OCI-LY7 (cell line): ENCODE measurements at regions not wholly inside any gene's neighbourhood (a gene's known extent, or its start where the extent isn't known, plus 50 kb on each side); places are given as distances from the start of the nearest gene placed in this dataset.

ENCODE experiments used
- BruUV-seq: library from RNA; stranded (reverse); fragments of 400-500 nt; replicated peaks from 2 replicates; lab custom pipeline; 2021; lab: Mats Ljungman, UMichigan
- CTCF ChIA-PET: fragments of 300-600 bp; sonication (Branson Sonifier 250); formaldehyde crosslinking; loops from one replicate; lab custom pipeline; 2022; ENCODE audit warnings: antibody characterized with exemption; ENCODE audit not compliant: unreplicated experiment; lab: Charles Lee
- POLR2A ChIA-PET: fragments of 300-600 bp; sonication (Branson Sonifier 250); formaldehyde crosslinking; loops from one replicate; lab custom pipeline; 2022; ENCODE audit warnings: antibody characterized with exemption; lab: Charles Lee
- DNase-seq: peaks from one replicate; pipeline ENCODE4 v3.0.0-alpha.2; 2015; ENCODE audit warnings: low spot score
- H2AFZ ChIP-seq: fragments of 200-600 bp; sonication (generic), shearing (Covaris generic); 2 replicates; pipeline ENCODE4 v1.6.1; 2014; ENCODE audit warnings: mild to moderate bottlenecking, antibody characterized with exemption, low read length, moderate library complexity
- H3K27ac ChIP-seq: fragments of 200-600 bp; sonication (generic); 2 replicates; pipeline ENCODE4 v1.5.1; 2014; ENCODE audit warnings: mixed run types, low read depth, mild to moderate bottlenecking, moderate library complexity, low read length, inconsistent platforms; ENCODE audit not compliant: poor library complexity, severe bottlenecking
- H3K36me3 ChIP-seq: fragments of 200-600 bp; sonication (generic); 2 replicates; pipeline ENCODE4 v1.6.1; 2014; ENCODE audit warnings: mild to moderate bottlenecking, antibody characterized with exemption, low read length, moderate library complexity, mixed read lengths; ENCODE audit not compliant: insufficient read depth
- H3K4me1 ChIP-seq: fragments of 200-600 bp; sonication (generic); 2 replicates; pipeline ENCODE4 v1.5.1; 2014; ENCODE audit warnings: mild to moderate bottlenecking, low read length; ENCODE audit not compliant: insufficient read depth, poor library complexity, severe bottlenecking
- H3K4me2 ChIP-seq: fragments of 200-600 bp; sonication (generic); 2 replicates; pipeline ENCODE4 v1.6.1; 2014; ENCODE audit warnings: mild to moderate bottlenecking, low read length
- H3K4me3 ChIP-seq: fragments of 200-600 bp; sonication (generic); 2 replicates; pipeline ENCODE4 v1.5.1; 2014; ENCODE audit warnings: mild to moderate bottlenecking, low read depth, low read length; ENCODE audit not compliant: poor library complexity, severe bottlenecking
- H3K79me2 ChIP-seq: fragments of 200-600 bp; sonication (generic); 2 replicates; pipeline ENCODE4 v1.6.1; 2016; ENCODE audit warnings: low read depth, mild to moderate bottlenecking, low read length, moderate library complexity, mixed read lengths; ENCODE audit not compliant: insufficient read depth
- H3K9me2 ChIP-seq: fragments of 200-600 bp; sonication (generic); 2 replicates; pipeline ENCODE4 v1.6.1; 2016; ENCODE audit warnings: mild to moderate bottlenecking, low read length, mixed read lengths; ENCODE audit not compliant: insufficient read depth
- H3K9me3 ChIP-seq: fragments of 200-600 bp; sonication (generic); 2 replicates; pipeline ENCODE4 v1.6.1; 2014; ENCODE audit warnings: mild to moderate bottlenecking, mixed run types, low read length, mixed read lengths
- H4K20me1 ChIP-seq: fragments of 200-600 bp; sonication (generic); 2 replicates; pipeline ENCODE4 v1.6.1; 2014; ENCODE audit warnings: mild to moderate bottlenecking, antibody characterized with exemption, low read length, moderate library complexity, mixed read lengths; ENCODE audit not compliant: insufficient read depth
- EZH2phosphoT487 ChIP-seq: fragments of 200-600 bp; sonication (generic); IDR thresholded peaks from 2 replicates; pipeline ENCODE4 v1.6.1; 2018; ENCODE audit warnings: low read depth, borderline replicate concordance, mild to moderate bottlenecking, mixed run types, antibody characterized with exemption, low read length, moderate library complexity, mixed read lengths
- intact Hi-C: fragments of 100-400 bp; cut with micrococcal nuclease; formaldehyde crosslinking; loops from one replicate; pipeline ENCODE4 v1.10.0; 2022; ENCODE audit not compliant: unreplicated experiment
- TF ChIP-seq, protein P1 (sequence below): fragments of 200-600 bp; sonication (generic); conservative IDR thresholded peaks from 2 replicates; pipeline ENCODE4 v1.5.1; 2014; ENCODE audit warnings: mild to moderate bottlenecking, antibody characterized with exemption, low read length, moderate library complexity, mixed read lengths

GRCh38 chr10:10396601-10397000 lies 621.1 kb upstream of the CELF2 start:
- no peaks in the 10 kb centered on the region for H3K9me2 ChIP-seq
- TF ChIP-seq EZH2phosphoT487, result no peak
- TF ChIP-seq, protein P1, sequence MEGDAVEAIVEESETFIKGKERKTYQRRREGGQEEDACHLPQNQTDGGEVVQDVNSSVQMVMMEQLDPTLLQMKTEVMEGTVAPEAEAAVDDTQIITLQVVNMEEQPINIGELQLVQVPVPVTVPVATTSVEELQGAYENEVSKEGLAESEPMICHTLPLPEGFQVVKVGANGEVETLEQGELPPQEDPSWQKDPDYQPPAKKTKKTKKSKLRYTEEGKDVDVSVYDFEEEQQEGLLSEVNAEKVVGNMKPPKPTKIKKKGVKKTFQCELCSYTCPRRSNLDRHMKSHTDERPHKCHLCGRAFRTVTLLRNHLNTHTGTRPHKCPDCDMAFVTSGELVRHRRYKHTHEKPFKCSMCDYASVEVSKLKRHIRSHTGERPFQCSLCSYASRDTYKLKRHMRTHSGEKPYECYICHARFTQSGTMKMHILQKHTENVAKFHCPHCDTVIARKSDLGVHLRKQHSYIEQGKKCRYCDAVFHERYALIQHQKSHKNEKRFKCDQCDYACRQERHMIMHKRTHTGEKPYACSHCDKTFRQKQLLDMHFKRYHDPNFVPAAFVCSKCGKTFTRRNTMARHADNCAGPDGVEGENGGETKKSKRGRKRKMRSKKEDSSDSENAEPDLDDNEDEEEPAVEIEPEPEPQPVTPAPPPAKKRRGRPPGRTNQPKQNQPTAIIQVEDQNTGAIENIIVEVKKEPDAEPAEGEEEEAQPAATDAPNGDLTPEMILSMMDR, result no peak
- CTCF ChIA-PET, result no interaction called here
- no peak for DNase-seq
- no peak overlapping the region for H3K4me3 ChIP-seq
- POLR2A ChIA-PET, result interaction anchor here (0.8 kb wide), 1 partner anchor 29 kb away, joined by 3 read pairs; no protein-coding TSS in a partner anchor
- H4K20me1 ChIP-seq, result no peaks in the 10 kb centered on the region
- no peak overlapping the region for H3K4me2 ChIP-seq
- no TSS peak for BruUV-seq
- intact Hi-C loops, result no loop called here
- H3K36me3 ChIP-seq, result no peaks in the 10 kb centered on the region
- H3K4me1 ChIP-seq, result no peaks in the 10 kb centered on the region
- H3K79me2 ChIP-seq, result no peaks in the 10 kb centered on the region
- H3K9me3 ChIP-seq, result no peaks in the 10 kb centered on the region
- no peak overlapping the region for H2AFZ ChIP-seq
- no peak overlapping the region for H3K27ac ChIP-seq

GRCh38 chr10:10397906-10398305 lies 619.8 kb upstream of the CELF2 start:
- intact Hi-C loops, result no loop called here
- no peak for TF ChIP-seq EZH2phosphoT487
- TF ChIP-seq, protein P1, result no peak
- no peaks in the 10 kb centered on the region for H3K36me3 ChIP-seq
- H3K4me1 ChIP-seq, result no peaks in the 10 kb centered on the region
- no peaks in the 10 kb centered on the region for H3K9me3 ChIP-seq
- no TSS peak for BruUV-seq
- no peak overlapping the region for H3K4me2 ChIP-seq
- H3K9me2 ChIP-seq, result no peaks in the 10 kb centered on the region
- CTCF ChIA-PET, result no interaction called here
- POLR2A ChIA-PET, result interaction anchor here (0.6 to 1.0 kb wide), 2 partner anchors 8 to 454 kb away, joined by 3 read pairs; no protein-coding TSS in a partner anchor
- DNase-seq, result no peak
- H4K20me1 ChIP-seq, result no peaks in the 10 kb centered on the region
- H3K79me2 ChIP-seq, result no peaks in the 10 kb centered on the region
- no peak overlapping the region for H3K4me3 ChIP-seq
- no peak overlapping the region for H3K27ac ChIP-seq
- H2AFZ ChIP-seq, result no peak overlapping the region

DNA sequence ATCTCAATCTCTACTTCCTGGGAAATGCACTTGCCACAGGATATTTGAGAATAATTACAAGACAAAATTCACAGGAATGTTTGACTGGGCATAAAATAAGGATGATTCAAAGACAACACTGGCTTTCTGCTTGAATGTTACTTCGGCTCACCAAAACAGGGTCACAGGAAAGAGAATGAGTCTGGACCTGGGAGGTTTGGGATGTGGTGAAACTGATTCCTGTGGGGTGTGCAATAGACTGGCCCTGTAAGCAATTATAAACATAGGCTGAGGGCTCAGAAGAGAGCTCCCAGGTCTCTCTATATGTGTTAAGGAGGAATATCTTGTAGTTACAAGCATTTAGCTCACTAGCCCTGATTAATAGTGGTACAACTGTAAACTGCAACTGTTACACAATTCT lies 613.9 kb upstream of the CELF2 start:
- ChIA-PET POLR2A (no interaction called here), CTCF (no interaction called here)
- no peak overlapping the region for H3K27ac ChIP-seq
- H3K4me3 ChIP-seq, result no peak overlapping the region
- no peak for TF ChIP-seq EZH2phosphoT487
- TF ChIP-seq, protein P1, result no peak
- no peaks in the 10 kb centered on the region for H3K9me2 ChIP-seq
- H3K4me2 ChIP-seq, result no peak overlapping the region
- no peaks in the 10 kb centered on the region for H4K20me1 ChIP-seq
- no TSS peak for BruUV-seq
- no peaks in the 10 kb centered on the region for H3K79me2 ChIP-seq
- no peaks in the 10 kb centered on the region for H3K36me3 ChIP-seq
- H3K4me1 ChIP-seq, result no peaks in the 10 kb centered on the region
- DNase-seq, result no peak
- H2AFZ ChIP-seq, result no peak overlapping the region
- H3K9me3 ChIP-seq, result no peaks in the 10 kb centered on the region
- intact Hi-C loops, result no loop called here
